ENCODE measurements at regions not wholly inside any gene's neighbourhood (a gene's known extent, or its start where the extent isn't known, plus 50 kb on each side); places are given as distances from the start of the nearest gene placed in this dataset.

- no peak for TF ChIP-seq CTCF (IDR thresholded peaks at IDR 0.05)
- no peak for TF ChIP-seq POLR2A (IDR thresholded peaks at IDR 0.05)
Observed at GRCh38 chr4:101630319-101630986, 160.1 kb upstream of the BANK1 start.

All from gastroesophageal sphincter (tissue), 3 donors.